ENCODE measurements at regions not wholly inside any gene's neighbourhood (a gene's known extent, or its start where the extent isn't known, plus 50 kb on each side); places are given as distances from the start of the nearest gene placed in this dataset.

- Histone ChIP-seq H3K9me3 (no peaks in the 10 kb centered on the region), H3K27me3 (no peaks in the 10 kb centered on the region; the same call in 1 of the 2 replicates), H3K4me3 (ENCODE audit: low read depth, low read length) (no peak overlapping the region), H3K36me3 (no peaks in the 10 kb centered on the region), H3K4me1 (no peaks in the 10 kb centered on the region)
- DNase-seq, result no peak
- TF ChIP-seq CTCF (IDR thresholded peaks at IDR 0.05; ENCODE audit: low read depth, low read length), result no peak
Measured at GRCh38 chr9:31104249-31104648, 1280.2 kb upstream of the ACO1 start.

GRCh38 chr9:31112491-31112890, 1272.0 kb upstream of the ACO1 start:
- H3K27me3 ChIP-seq, result no peaks in the 10 kb centered on the region; the same call in 1 of the 2 replicates
- H3K4me3 ChIP-seq (ENCODE audit: low read depth, low read length), result no peak overlapping the region
- H3K36me3 ChIP-seq, result no peaks in the 10 kb centered on the region
- no peak for TF ChIP-seq CTCF (IDR thresholded peaks at IDR 0.05; ENCODE audit: low read depth, low read length)
- DNase-seq, result no peak
- H3K4me1 ChIP-seq, result no peaks in the 10 kb centered on the region
- no peaks in the 10 kb centered on the region for H3K9me3 ChIP-seq

GRCh38 chr9:31114346-31114745, 1270.1 kb upstream of the ACO1 start:
- no peak overlapping the region for H3K4me3 ChIP-seq (ENCODE audit: low read depth, low read length)
- no peaks in the 10 kb centered on the region for H3K36me3 ChIP-seq
- no peak for DNase-seq
- TF ChIP-seq CTCF (IDR thresholded peaks at IDR 0.05; ENCODE audit: low read depth, low read length), result no peak
- H3K27me3 ChIP-seq, result no peaks in the 10 kb centered on the region; the same call in 1 of the 2 replicates
- no peaks in the 10 kb centered on the region for H3K4me1 ChIP-seq
- H3K9me3 ChIP-seq, result no peaks in the 10 kb centered on the region

GRCh38 chr9:31119890-31120454, 1264.5 kb upstream of the ACO1 start:
- Histone ChIP-seq H3K27me3 (no peaks in the 10 kb centered on the region), H3K4me3 (ENCODE audit: low read depth, low read length) (no peak overlapping the region), H3K4me1 (peaks cover 13% of the 10 kb centered on the region), H3K9me3 (no peaks in the 10 kb centered on the region), H3K36me3 (no peaks in the 10 kb centered on the region)
- peak; percentile 68 for TF ChIP-seq CTCF (IDR thresholded peaks at IDR 0.05; ENCODE audit: low read depth, low read length)
- peak; percentile 35 for DNase-seq

- Histone ChIP-seq H3K4me1 (peaks cover 13% of the 10 kb centered on the region), H3K27me3 (no peaks in the 10 kb centered on the region), H3K9me3 (no peaks in the 10 kb centered on the region), H3K4me3 (ENCODE audit: low read depth, low read length) (no peak overlapping the region), H3K36me3 (no peaks in the 10 kb centered on the region)
- no peak for TF ChIP-seq CTCF (IDR thresholded peaks at IDR 0.05; ENCODE audit: low read depth, low read length)
- DNase-seq, result no peak
Measured at GRCh38 chr9:31124389-31124788, 1260.1 kb upstream of the ACO1 start.

GRCh38 chr9:31135567-31135966, 1248.9 kb upstream of the ACO1 start:
- no peaks in the 10 kb centered on the region for H3K36me3 ChIP-seq
- TF ChIP-seq CTCF (IDR thresholded peaks at IDR 0.05; ENCODE audit: low read depth, low read length), result no peak

More at GRCh38 chr9:31135567-31135966, 1248.9 kb upstream of the ACO1 start:
- no peaks in the 10 kb centered on the region for H3K27me3 ChIP-seq
- DNase-seq, result no peak
- no peaks in the 10 kb centered on the region for H3K9me3 ChIP-seq
- H3K4me1 ChIP-seq, result peaks cover 2% of the 10 kb centered on the region; the same call in 1 of the 2 replicates
- no peak overlapping the region for H3K4me3 ChIP-seq (ENCODE audit: low read depth, low read length)
